Effector CD8-positive, alpha-beta T cell (primary cell): ENCODE measurements at regions not wholly inside any gene's neighbourhood (a gene's known extent, or its start where the extent isn't known, plus 50 kb on each side); places are given as distances from the start of the nearest gene placed in this dataset.
"Not testable (repeated sequence)": the region's sequence is repeated elsewhere in the genome, so short reads cannot be mapped to it uniquely, and the experiment has no call there.

Experiments used
- DNase-seq: peaks from one replicate; lab custom pipeline; 2025; lab: John Stamatoyannopoulos, UW

- DNase-seq: peak; percentile 56
These were observed 83.5 kb upstream of the SFSWAP start for GRCh38 chr12:131627151-131628022.

GRCh38 chr12:131628023-131628740, 82.7 kb upstream of the SFSWAP start:
- no peak for DNase-seq

GRCh38 chr12:131628766-131629448, 82.0 kb upstream of the SFSWAP start:
- DNase-seq: no peak

- no peak for DNase-seq
These were observed 79.7 kb upstream of the SFSWAP start for GRCh38 chr12:131631230-131631629.

GRCh38 chr12:131631889-131632651, 78.8 kb upstream of the SFSWAP start:
- DNase-seq: not testable (repeated sequence)

- not testable (repeated sequence) for DNase-seq
These were observed 78.3 kb upstream of the SFSWAP start for GRCh38 chr12:131632652-131633023.

- not testable (repeated sequence) for DNase-seq
These were observed 77.3 kb upstream of the SFSWAP start for GRCh38 chr12:131633610-131634009.

- no peak for DNase-seq
These were observed 76.9 kb upstream of the SFSWAP start for GRCh38 chr12:131634037-131634436.

- not testable (repeated sequence) for DNase-seq
These were observed 75.9 kb upstream of the SFSWAP start for GRCh38 chr12:131635012-131635411.

- no peak for DNase-seq
These were observed 75.3 kb upstream of the SFSWAP start for GRCh38 chr12:131635491-131636122.

- DNase-seq: no peak
These were observed 74.6 kb upstream of the SFSWAP start for GRCh38 chr12:131636266-131636665.

GRCh38 chr12:131636940-131637750, 73.7 kb upstream of the SFSWAP start:
- DNase-seq: no peak

- no peak for DNase-seq
These were observed 72.9 kb upstream of the SFSWAP start for GRCh38 chr12:131637986-131638385.

GRCh38 chr12:131639270-131639940, 71.5 kb upstream of the SFSWAP start:
- no peak for DNase-seq

- no peak for DNase-seq
These were observed 70.4 kb upstream of the SFSWAP start for GRCh38 chr12:131640525-131640924.

- no peak for DNase-seq
These were observed 69.6 kb upstream of the SFSWAP start for GRCh38 chr12:131641315-131641714.

GRCh38 chr12:131642101-131642540, 68.8 kb upstream of the SFSWAP start:
- DNase-seq: no peak

- no peak for DNase-seq
These were observed 68.1 kb upstream of the SFSWAP start for GRCh38 chr12:131642771-131643170.

GRCh38 chr12:131643631-131644452, 67.0 kb upstream of the SFSWAP start:
- no peak for DNase-seq
